Suppressor macrophage (primary cell): ENCODE measurements at regions not wholly inside any gene's neighbourhood (a gene's known extent, or its start where the extent isn't known, plus 50 kb on each side); places are given as distances from the start of the nearest gene placed in this dataset.
"Not testable (repeated sequence)": the region's sequence is repeated elsewhere in the genome, so short reads cannot be mapped to it uniquely, and the experiment has no call there.

ENCODE experiments used
- DNase-seq, 4 experiments: peaks; one replicate each; pipeline ENCODE4 v3.0.0-alpha.2; 2020 to 2022

GRCh38 chr18:27366151-27366550, 181.0 kb upstream of the CHST9 start:
- DNase-seq, result no peak

GRCh38 chr18:27363872-27364271, 178.8 kb upstream of the CHST9 start:
- DNase-seq, result peak in 1 of 4 experiments; percentile 1

GRCh38 chr18:27361477-27361876, 176.4 kb upstream of the CHST9 start:
- no peak for DNase-seq

GRCh38 chr18:27355308-27355707, 170.2 kb upstream of the CHST9 start:
- DNase-seq, result no peak

- DNase-seq, result no peak
Observed at GRCh38 chr18:27353273-27353672, 168.2 kb upstream of the CHST9 start.

GRCh38 chr18:27349284-27349882, 164.3 kb upstream of the CHST9 start:
- DNase-seq, result no peak

- DNase-seq, result no peak
Observed at GRCh38 chr18:27331606-27332005, 146.5 kb upstream of the CHST9 start.

GRCh38 chr18:27314996-27315395, 129.9 kb upstream of the CHST9 start:
- DNase-seq, result no peak

GRCh38 chr18:27313678-27314077, 128.6 kb upstream of the CHST9 start:
- no peak for DNase-seq

- no peak for DNase-seq
Observed at GRCh38 chr18:27312853-27313252, 127.7 kb upstream of the CHST9 start.

- no peak for DNase-seq
Observed at GRCh38 chr18:27312153-27312552, 127.0 kb upstream of the CHST9 start.

- no peak for DNase-seq
Observed at GRCh38 chr18:27311114-27311513, 126.0 kb upstream of the CHST9 start.

- DNase-seq, result no peak
Observed at GRCh38 chr18:27301615-27302378, 116.7 kb upstream of the CHST9 start.

GRCh38 chr18:27298214-27298804, 113.2 kb upstream of the CHST9 start:
- DNase-seq, result no peak

- not testable (repeated sequence) for DNase-seq
Observed at GRCh38 chr18:27285973-27286562, 101.0 kb upstream of the CHST9 start.

GRCh38 chr18:27278131-27278530, 93.0 kb upstream of the CHST9 start:
- no peak for DNase-seq

GRCh38 chr18:27277554-27277953, 92.4 kb upstream of the CHST9 start:
- no peak for DNase-seq

- no peak for DNase-seq
Observed at GRCh38 chr18:27276886-27277285, 91.8 kb upstream of the CHST9 start.

- DNase-seq, result no peak
Observed at GRCh38 chr18:27276479-27276878, 91.4 kb upstream of the CHST9 start.

GRCh38 chr18:27274901-27275300, 89.8 kb upstream of the CHST9 start:
- no peak for DNase-seq

GRCh38 chr18:27270508-27270907, 85.4 kb upstream of the CHST9 start:
- DNase-seq, result no peak

GRCh38 chr18:27263369-27263768, 78.3 kb upstream of the CHST9 start:
- no peak for DNase-seq

- DNase-seq, result no peak
Observed at GRCh38 chr18:27261769-27262549, 76.9 kb upstream of the CHST9 start.
